ENCODE measurements at regions not wholly inside any gene's neighbourhood (a gene's known extent, or its start where the extent isn't known, plus 50 kb on each side); places are given as distances from the start of the nearest gene placed in this dataset.

GRCh38 chr10:78388331-78389050, 354.8 kb downstream of the RPS24 start:
- no peaks in the 10 kb centered on the region for H3K9me3 ChIP-seq
- DNase-seq (no peak), ATAC-seq (no peak)
- intact Hi-C loops (cut with DNase I) = no loop called here
- H3K4me1 ChIP-seq = no peaks in the 10 kb centered on the region
- H3K27me3 ChIP-seq = no peaks in the 10 kb centered on the region
- H3K36me3 ChIP-seq = no peaks in the 10 kb centered on the region
- no peak for TF ChIP-seq POLR2A (IDR thresholded peaks at IDR 0.05)
- no peak for TF ChIP-seq CTCF (IDR thresholded peaks at IDR 0.05)
- 62% methylated on average over 3 of the region's 9 CpGs for WGBS (ENCODE audit: insufficient coverage, low coverage, low lambda C conversion rate, missing lambda C conversion rate)
- H3K27ac ChIP-seq = no peak overlapping the region
- H3K4me3 ChIP-seq = no peak overlapping the region

- H3K27ac ChIP-seq = no peak overlapping the region
- DNase-seq (no peak), ATAC-seq (no peak)
- TF ChIP-seq CTCF (IDR thresholded peaks at IDR 0.05) (no peak), POLR2A (IDR thresholded peaks at IDR 0.05) (no peak)
- no peaks in the 10 kb centered on the region for H3K9me3 ChIP-seq
- H3K27me3 ChIP-seq = no peaks in the 10 kb centered on the region
- 71% methylated on average over 2 of the region's 3 CpGs for WGBS (ENCODE audit: insufficient coverage, low coverage, low lambda C conversion rate, missing lambda C conversion rate)
- no peaks in the 10 kb centered on the region for H3K36me3 ChIP-seq
- no peak overlapping the region for H3K4me3 ChIP-seq
- intact Hi-C loops (cut with DNase I) = no loop called here
- no peaks in the 10 kb centered on the region for H3K4me1 ChIP-seq
Observed at GRCh38 chr10:78389419-78389818, 355.8 kb downstream of the RPS24 start.

GRCh38 chr10:78390051-78390450, 356.4 kb downstream of the RPS24 start:
- 71% methylated on average over 1 of the region's 6 CpGs for WGBS (ENCODE audit: insufficient coverage, low coverage, low lambda C conversion rate, missing lambda C conversion rate)

GRCh38 chr10:78390817-78391216, 357.2 kb downstream of the RPS24 start:
- 69% methylated on average over 5 of the region's 5 CpGs for WGBS (ENCODE audit: insufficient coverage, low coverage, low lambda C conversion rate, missing lambda C conversion rate)
- H3K4me1 ChIP-seq = no peaks in the 10 kb centered on the region
- intact Hi-C loops (cut with DNase I) = no loop called here
- no peaks in the 10 kb centered on the region for H3K9me3 ChIP-seq
- DNase-seq (no peak), ATAC-seq (no peak)
- H3K27me3 ChIP-seq = no peaks in the 10 kb centered on the region
- no peaks in the 10 kb centered on the region for H3K36me3 ChIP-seq
- TF ChIP-seq CTCF (IDR thresholded peaks at IDR 0.05) = no peak
- TF ChIP-seq POLR2A (IDR thresholded peaks at IDR 0.05) = no peak
- H3K4me3 ChIP-seq = no peak overlapping the region
- H3K27ac ChIP-seq = no peak overlapping the region

More at GRCh38 chr10:78390051-78390450, 356.4 kb downstream of the RPS24 start:
- DNase-seq = no peak
- no peak for ATAC-seq
- no peaks in the 10 kb centered on the region for H3K27me3 ChIP-seq
- no peak overlapping the region for H3K4me3 ChIP-seq
- no peaks in the 10 kb centered on the region for H3K4me1 ChIP-seq
- H3K36me3 ChIP-seq = no peaks in the 10 kb centered on the region
- no peaks in the 10 kb centered on the region for H3K9me3 ChIP-seq
- TF ChIP-seq CTCF (IDR thresholded peaks at IDR 0.05) (no peak), POLR2A (IDR thresholded peaks at IDR 0.05) (no peak)
- H3K27ac ChIP-seq = no peak overlapping the region
- intact Hi-C loops (cut with DNase I) = no loop called here

Measured in right lobe of liver (tissue), 6 donors.